ENCODE measurements at regions not wholly inside any gene's neighbourhood (a gene's known extent, or its start where the extent isn't known, plus 50 kb on each side); places are given as distances from the start of the nearest gene placed in this dataset.

DNA sequence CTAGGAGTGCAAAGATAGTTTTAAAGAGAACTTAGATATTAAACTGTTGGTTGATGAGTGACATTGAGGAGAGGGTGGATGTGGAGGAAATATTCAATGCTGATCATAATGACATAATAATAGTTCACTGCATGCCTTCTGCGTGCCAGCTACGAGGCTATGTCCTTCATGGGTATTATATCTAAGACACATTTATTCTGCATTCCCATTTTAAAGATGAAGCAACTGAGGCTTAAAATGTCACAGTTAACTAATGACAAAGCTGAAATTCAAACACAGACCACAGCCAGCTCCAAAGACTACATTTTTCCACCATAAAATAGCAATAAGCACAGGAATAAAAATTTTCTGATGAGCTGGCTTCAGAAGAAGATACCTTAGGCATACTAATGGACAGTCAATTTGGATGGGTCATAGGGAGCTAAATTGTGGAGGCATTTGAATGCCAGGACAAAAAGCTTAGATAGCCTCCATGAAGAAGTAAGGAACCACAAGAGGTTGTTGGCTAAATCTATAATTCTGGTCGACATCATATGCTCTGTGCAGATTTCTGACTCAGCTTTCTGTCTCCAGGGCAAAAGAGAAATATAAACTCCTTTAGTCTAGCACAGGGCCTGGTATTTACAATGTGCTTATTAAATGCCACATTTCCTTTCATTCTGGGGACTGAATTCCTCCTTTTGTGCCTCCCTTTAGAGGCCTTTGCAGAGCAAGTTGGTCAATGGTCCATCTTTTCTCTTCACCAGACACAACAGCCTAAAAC lies 71.2 kb upstream of the NRIP1 start:
- Mint-ChIP-seq H3K4me3 (no peak overlapping the region), H3K27ac (no peak overlapping the region), H3K27me3 (ENCODE audit: insufficient read depth) (peaks cover 9% of the 10 kb centered on the region), H3K4me1 (ENCODE audit: low read depth) (no peaks in the 10 kb centered on the region), H3K36me3 (ENCODE audit: low read depth) (no peaks in the 10 kb centered on the region), H3K9me3 (no peaks in the 10 kb centered on the region)
- DNase-seq (ENCODE audit: low spot score), result no peak
- intact Hi-C loops (cut with micrococcal nuclease), result no loop called here

DNA sequence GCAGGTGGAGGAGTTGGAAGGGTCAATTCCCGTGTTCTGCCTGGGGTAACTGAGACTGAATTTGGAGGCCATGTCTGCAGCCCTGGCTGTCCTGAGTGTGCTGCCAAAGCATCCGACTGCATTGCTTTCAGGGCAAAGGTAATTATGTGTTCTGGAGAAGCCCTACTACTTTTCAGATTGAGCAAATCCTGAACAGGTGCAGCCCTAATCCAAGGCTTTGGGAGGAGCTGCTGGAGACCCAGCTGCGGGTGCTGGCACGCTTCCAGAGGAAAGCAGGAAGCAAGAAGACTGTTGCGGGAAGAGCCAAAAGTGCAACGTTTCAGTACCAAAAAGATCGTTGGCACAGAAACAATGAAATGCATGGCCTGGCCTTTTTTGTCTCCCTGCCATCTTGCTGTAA lies 73.7 kb upstream of the NRIP1 start:
- Mint-ChIP-seq H3K9me3 (no peaks in the 10 kb centered on the region), H3K4me1 (ENCODE audit: low read depth) (no peaks in the 10 kb centered on the region), H3K27me3 (ENCODE audit: insufficient read depth) (peaks cover 6% of the 10 kb centered on the region), H3K27ac (no peak overlapping the region), H3K36me3 (ENCODE audit: low read depth) (no peaks in the 10 kb centered on the region), H3K4me3 (no peak overlapping the region)
- no peak for DNase-seq (ENCODE audit: low spot score)
- intact Hi-C loops (cut with micrococcal nuclease), result no loop called here

DNA sequence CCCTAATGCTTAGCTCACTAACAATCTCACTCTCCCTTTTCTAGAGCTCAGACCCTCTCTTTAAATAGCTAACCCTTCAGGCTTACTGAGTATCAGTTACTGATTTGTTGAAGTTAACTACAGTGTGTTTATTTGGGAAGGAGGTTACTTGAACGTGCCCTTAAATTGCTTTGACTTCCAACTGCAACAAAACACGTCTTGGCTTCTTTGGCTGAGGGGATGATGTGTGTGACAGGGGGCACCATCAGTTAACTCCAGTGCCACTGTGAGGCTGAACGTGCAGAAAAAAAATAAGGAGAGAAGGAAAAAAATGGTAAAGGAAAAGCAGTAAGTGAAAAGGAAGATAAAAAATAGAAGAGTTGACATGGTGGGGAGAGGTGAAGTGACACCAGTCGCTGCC lies 75.1 kb upstream of the NRIP1 start:
- DNase-seq (ENCODE audit: low spot score), result no peak
- Mint-ChIP-seq H3K27ac (no peak overlapping the region), H3K4me1 (ENCODE audit: low read depth) (no peaks in the 10 kb centered on the region), H3K36me3 (ENCODE audit: low read depth) (no peaks in the 10 kb centered on the region), H3K4me3 (no peak overlapping the region), H3K9me3 (no peaks in the 10 kb centered on the region), H3K27me3 (ENCODE audit: insufficient read depth) (peaks cover 6% of the 10 kb centered on the region)
- intact Hi-C loops (cut with micrococcal nuclease), result no loop called here

DNA sequence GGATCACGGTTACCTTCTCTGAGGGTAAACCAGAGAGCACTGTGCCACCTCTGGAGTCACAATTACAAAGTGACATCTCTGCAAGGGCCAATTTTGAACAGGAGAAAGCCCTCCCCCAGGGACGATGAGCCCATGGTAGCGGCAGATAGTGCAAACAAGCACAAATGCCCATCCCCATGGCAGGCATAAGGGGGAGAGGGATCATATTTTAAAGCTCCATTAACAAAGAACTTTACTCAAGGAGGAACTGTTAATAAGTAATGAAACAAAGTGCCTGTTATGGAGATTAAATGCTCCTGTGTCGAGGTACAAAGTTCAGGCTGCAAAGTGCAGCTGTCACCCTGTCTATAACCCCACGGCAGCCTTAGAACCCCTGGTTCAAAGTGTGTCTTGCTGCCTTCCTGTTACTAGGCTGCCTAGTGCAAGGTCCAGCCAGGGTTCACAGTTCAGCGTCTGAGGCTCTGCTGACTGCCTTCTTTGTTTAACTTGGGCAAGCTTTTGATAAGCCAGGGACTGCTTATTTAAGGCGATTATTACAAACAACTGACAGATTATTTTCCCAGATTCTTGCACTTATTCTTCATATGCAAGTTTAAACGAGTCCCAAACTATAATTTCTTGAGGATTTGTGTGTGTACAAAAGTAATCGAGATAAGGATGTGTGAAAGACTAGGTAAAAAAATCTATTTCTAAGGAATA lies 75.7 kb upstream of the NRIP1 start:
- H3K27ac Mint-ChIP-seq, result no peak overlapping the region
- no peaks in the 10 kb centered on the region for H3K36me3 Mint-ChIP-seq (ENCODE audit: low read depth)
- H3K27me3 Mint-ChIP-seq (ENCODE audit: insufficient read depth), result peaks cover 6% of the 10 kb centered on the region
- intact Hi-C loops (cut with micrococcal nuclease), result no loop called here
- H3K4me1 Mint-ChIP-seq (ENCODE audit: low read depth), result no peaks in the 10 kb centered on the region
- DNase-seq (ENCODE audit: low spot score), result no peak
- no peak overlapping the region for H3K4me3 Mint-ChIP-seq
- H3K9me3 Mint-ChIP-seq, result no peaks in the 10 kb centered on the region

DNA sequence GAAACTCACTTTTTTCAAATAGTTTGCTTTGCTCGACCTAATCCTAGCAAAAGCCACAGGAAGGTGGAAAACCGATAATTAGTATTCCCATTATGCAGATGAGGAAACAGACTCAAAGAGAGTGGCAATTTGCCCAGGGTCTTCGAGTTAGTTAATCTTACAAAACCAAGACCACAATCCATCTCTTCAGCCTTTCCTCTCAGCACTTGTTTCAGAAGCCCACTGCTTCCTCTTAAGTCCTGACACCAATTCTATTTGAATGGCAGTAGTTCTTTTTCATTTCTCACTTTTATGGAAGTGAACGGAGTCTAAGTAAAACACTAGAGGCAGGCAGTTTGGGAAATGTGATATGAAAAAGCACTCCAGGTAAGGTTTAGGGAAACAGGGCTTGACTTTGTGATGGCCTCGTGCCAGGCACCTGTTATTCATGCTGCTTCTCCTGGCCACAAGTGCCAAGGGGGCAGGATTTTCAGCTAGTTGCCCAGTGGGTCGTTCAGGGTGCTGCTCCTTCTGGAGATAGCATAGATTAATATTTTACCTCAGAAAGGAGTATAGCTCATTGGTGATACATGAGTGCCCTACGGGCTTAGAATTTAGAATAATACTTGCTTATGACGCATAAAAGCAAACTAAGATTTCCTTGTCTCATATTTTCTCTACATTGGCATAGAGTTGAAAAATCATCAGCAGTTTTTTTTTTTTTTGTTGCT lies 76.6 kb upstream of the NRIP1 start:
- no peaks in the 10 kb centered on the region for H3K9me3 Mint-ChIP-seq
- H3K27me3 Mint-ChIP-seq (ENCODE audit: insufficient read depth), result peaks cover 6% of the 10 kb centered on the region
- no peaks in the 10 kb centered on the region for H3K4me1 Mint-ChIP-seq (ENCODE audit: low read depth)
- H3K4me3 Mint-ChIP-seq, result no peak overlapping the region
- no peaks in the 10 kb centered on the region for H3K36me3 Mint-ChIP-seq (ENCODE audit: low read depth)
- no peak overlapping the region for H3K27ac Mint-ChIP-seq
- intact Hi-C loops (cut with micrococcal nuclease), result no loop called here
- DNase-seq (ENCODE audit: low spot score), result no peak

DNA sequence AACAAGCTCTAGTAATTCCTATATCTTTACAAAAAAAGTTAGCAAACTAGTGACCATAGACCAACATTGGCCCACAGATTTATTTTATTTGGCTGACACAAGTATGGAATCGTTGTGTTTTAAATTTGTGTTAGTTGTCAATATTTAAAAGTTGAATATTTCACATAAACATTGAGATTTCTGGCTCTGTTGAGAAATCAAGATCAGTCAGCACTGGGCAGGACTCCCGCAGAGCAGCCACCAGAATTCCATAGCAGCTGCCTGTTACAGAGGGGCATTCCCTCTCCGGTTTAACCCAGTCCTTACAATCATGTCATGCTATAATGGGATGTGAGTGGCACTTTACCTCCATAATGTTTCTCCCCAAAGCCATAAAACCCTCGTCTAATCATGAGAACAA lies 79.2 kb upstream of the NRIP1 start:
- DNase-seq (ENCODE audit: low spot score), result no peak
- H3K4me1 Mint-ChIP-seq (ENCODE audit: low read depth), result no peaks in the 10 kb centered on the region
- intact Hi-C loops (cut with micrococcal nuclease), result no loop called here
- no peak overlapping the region for H3K27ac Mint-ChIP-seq
- H3K36me3 Mint-ChIP-seq (ENCODE audit: low read depth), result no peaks in the 10 kb centered on the region
- H3K27me3 Mint-ChIP-seq (ENCODE audit: insufficient read depth), result peaks cover 5% of the 10 kb centered on the region
- H3K4me3 Mint-ChIP-seq, result no peak overlapping the region
- H3K9me3 Mint-ChIP-seq, result no peaks in the 10 kb centered on the region

DNA sequence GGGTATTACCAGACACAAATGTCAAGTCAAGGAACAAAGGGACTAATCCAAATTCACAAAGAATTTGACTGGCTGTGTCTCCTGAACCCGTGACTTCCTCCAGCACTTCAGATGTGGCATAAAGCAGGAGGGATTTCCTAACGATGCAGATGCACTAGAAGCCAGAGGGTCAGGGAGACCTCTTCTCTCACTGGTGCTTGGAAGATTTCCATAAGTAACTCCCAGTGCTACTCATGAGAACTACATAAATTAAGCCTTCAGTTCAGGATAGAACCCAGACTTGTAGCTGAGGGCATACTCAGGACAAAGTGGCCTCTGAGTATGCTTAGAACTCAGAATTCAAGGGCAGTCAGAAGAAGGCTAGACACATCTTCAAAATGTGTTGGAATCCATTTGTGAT lies 83.6 kb upstream of the NRIP1 start:
- H3K27ac Mint-ChIP-seq, result no peak overlapping the region
- no peaks in the 10 kb centered on the region for H3K4me1 Mint-ChIP-seq (ENCODE audit: low read depth)
- H3K4me3 Mint-ChIP-seq, result no peak overlapping the region
- no peaks in the 10 kb centered on the region for H3K27me3 Mint-ChIP-seq (ENCODE audit: insufficient read depth)
- H3K36me3 Mint-ChIP-seq (ENCODE audit: low read depth), result no peaks in the 10 kb centered on the region
- intact Hi-C loops (cut with micrococcal nuclease), result no loop called here
- peaks cover 7% of the 10 kb centered on the region for H3K9me3 Mint-ChIP-seq
- DNase-seq (ENCODE audit: low spot score), result no peak

DNA sequence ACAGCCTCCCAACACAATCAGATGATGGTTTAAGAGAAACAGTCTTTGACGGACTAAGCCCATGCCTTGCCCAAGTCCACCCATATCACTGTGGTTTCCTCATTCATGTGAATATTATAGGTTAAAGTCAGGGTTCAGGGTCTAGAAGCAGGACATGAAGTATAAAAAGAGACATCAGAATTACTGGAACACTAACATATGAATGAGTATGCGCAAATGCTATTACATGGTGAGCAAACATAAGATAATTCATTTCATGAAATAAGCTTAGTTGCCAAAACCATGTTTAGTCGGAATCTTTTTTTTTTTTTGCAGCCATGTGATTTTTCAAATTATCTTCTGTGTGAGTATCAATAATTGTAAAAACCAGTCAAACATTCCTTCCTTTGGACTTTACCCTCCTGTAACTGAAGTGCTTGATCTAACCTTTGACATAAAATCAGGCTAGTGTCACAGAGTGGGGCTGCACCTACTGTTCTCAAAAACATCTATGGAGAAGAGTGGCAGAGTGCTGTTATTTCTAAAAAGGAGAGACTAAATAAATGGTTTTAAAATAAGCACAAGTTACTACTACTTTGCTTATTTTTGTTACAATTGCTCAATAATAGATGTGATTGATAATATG lies 84.9 kb upstream of the NRIP1 start:
- no peaks in the 10 kb centered on the region for H3K4me1 Mint-ChIP-seq (ENCODE audit: low read depth)
- no peak overlapping the region for H3K4me3 Mint-ChIP-seq
- intact Hi-C loops (cut with micrococcal nuclease), result no loop called here
- no peak for DNase-seq (ENCODE audit: low spot score)
- no peaks in the 10 kb centered on the region for H3K27me3 Mint-ChIP-seq (ENCODE audit: insufficient read depth)
- H3K27ac Mint-ChIP-seq, result no peak overlapping the region
- no peaks in the 10 kb centered on the region for H3K36me3 Mint-ChIP-seq (ENCODE audit: low read depth)
- peaks cover 7% of the 10 kb centered on the region for H3K9me3 Mint-ChIP-seq

DNA sequence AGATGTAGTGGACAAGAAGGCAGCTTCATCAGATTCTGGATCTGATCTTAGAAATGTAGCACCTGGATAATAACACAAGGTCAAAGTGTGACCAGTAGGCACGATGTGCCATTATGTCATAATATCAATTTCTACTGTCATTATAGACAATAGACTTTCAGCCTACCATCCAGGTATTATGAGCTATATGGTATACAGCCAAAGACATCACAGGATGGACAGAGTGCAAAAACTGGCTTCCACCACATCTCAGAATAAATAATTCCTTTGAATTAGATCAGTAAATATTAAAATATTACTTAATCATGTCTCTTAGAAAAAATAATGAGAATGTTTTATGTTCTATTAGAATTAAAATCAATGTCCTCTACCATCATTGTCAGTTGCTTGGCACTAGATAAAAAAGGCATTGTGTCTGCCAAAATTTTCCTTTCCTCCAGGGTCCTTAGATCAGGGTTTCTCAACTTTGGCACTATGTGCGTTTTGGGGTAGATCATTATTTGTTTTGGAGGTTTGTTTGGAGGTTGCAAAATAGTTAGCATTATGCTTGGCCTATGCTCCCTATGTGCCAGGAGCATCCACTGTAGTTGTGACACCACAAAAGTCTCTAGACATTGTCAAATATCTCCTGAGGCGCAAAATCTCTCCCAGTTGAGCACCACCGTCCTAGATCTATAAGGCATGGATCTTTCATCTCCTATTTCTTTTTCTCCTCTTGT lies 86.7 kb upstream of the NRIP1 start:
- Mint-ChIP-seq H3K27ac (no peak overlapping the region), H3K36me3 (ENCODE audit: low read depth) (no peaks in the 10 kb centered on the region), H3K27me3 (ENCODE audit: insufficient read depth) (no peaks in the 10 kb centered on the region), H3K4me3 (no peak overlapping the region), H3K9me3 (peaks cover 7% of the 10 kb centered on the region), H3K4me1 (ENCODE audit: low read depth) (no peaks in the 10 kb centered on the region)
- intact Hi-C loops (cut with micrococcal nuclease), result no loop called here
- no peak for DNase-seq (ENCODE audit: low spot score)

DNA sequence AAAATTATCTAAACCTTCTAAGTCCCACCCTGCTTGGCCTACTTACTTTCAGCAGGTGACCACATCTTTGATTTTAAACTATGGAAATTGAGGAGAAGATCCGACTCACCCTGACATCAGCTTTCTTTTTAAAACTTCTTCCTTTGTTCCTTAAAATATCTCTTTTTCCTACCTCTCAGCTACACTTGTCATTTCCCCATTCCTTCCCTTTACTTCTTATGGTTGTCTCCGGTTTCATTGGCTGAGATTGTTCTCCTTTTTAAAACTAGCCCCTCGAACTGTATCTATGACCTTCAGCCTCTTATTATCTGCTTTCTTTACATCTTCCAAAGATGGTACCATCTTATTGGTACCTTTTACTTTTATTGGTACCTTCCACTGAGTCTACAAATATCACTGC lies 87.8 kb upstream of the NRIP1 start:
- Mint-ChIP-seq H3K36me3 (ENCODE audit: low read depth) (no peaks in the 10 kb centered on the region), H3K9me3 (peaks cover 14% of the 10 kb centered on the region), H3K27ac (no peak overlapping the region), H3K4me1 (ENCODE audit: low read depth) (no peaks in the 10 kb centered on the region), H3K27me3 (ENCODE audit: insufficient read depth) (no peaks in the 10 kb centered on the region), H3K4me3 (no peak overlapping the region)
- DNase-seq (ENCODE audit: low spot score), result no peak
- intact Hi-C loops (cut with micrococcal nuclease), result no loop called here

DNA sequence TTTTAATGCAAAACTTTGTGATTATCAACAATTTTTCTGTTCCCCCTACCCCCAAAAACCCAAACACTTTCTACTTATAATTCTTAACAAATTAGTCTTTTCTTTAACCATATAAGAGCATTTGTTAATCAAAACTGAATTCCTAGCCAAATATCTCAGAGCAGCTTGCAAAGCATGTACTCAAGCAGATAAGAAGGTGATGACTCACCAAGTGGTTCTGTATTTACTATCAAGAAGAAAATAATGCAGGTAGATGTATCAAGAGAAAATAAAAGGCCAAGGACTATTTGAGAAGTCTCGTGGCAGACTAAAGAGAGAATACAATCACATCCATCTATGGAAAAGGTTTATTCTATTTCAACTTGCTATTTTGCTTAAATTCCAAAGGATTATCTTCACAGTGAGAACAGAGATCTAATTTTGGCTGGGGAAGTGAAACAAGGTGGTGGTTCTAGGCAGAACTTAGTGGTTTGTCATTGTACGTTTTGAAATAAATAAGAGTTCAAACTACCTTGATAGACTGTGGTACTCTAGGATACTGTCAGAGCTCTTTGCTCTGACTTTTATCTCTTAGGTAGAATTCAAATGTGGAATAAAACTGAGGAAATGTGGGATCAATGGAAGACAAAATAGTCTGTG lies 94.7 kb upstream of the NRIP1 start:
- Mint-ChIP-seq H3K27me3 (ENCODE audit: insufficient read depth) (no peaks in the 10 kb centered on the region), H3K9me3 (peaks cover 7% of the 10 kb centered on the region), H3K27ac (no peak overlapping the region), H3K4me1 (ENCODE audit: low read depth) (no peaks in the 10 kb centered on the region), H3K36me3 (ENCODE audit: low read depth) (no peaks in the 10 kb centered on the region), H3K4me3 (no peak overlapping the region)
- DNase-seq (ENCODE audit: low spot score), result no peak
- intact Hi-C loops (cut with micrococcal nuclease), result no loop called here

DNA sequence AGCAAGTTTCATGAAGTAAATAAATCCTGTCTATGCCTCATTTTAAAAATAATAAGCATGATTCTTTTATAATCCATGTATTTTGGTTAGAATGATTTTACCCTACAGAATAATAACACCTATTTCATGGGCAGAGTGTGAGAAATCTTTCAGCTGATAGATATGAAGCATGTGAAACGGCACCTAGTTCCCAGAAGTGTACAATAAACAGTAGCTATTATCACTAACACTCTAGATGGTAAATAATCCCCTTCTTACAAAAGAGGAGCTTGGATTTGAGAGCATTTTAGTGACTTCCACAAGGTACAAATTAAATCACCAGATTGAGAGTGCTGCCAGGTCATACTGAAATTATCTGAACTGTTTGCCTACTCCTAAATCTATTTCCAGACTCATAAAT lies 95.3 kb upstream of the NRIP1 start:
- intact Hi-C loops (cut with micrococcal nuclease), result no loop called here
- Mint-ChIP-seq H3K36me3 (ENCODE audit: low read depth) (no peaks in the 10 kb centered on the region), H3K9me3 (peaks cover 7% of the 10 kb centered on the region), H3K4me3 (no peak overlapping the region), H3K27me3 (ENCODE audit: insufficient read depth) (no peaks in the 10 kb centered on the region), H3K27ac (no peak overlapping the region), H3K4me1 (ENCODE audit: low read depth) (no peaks in the 10 kb centered on the region)
- no peak for DNase-seq (ENCODE audit: low spot score)

All from activated T-helper 1 cell treated with anti-CD3 and anti-CD28 coated beads, Interleukin-12 subunit alpha, Interleukin-12 subunit beta, Interleukin-2, Interleukin-4 antibody, amounts not matched to agents 30 ng/mL and 10 ng/mL and 1 ng/mL, durations not matched to agents 14 hours and 24 hours and 36 hours (primary cell).